Bone marrow (tissue), 2 donors: ENCODE measurements at regions not wholly inside any gene's neighbourhood (a gene's known extent, or its start where the extent isn't known, plus 50 kb on each side); places are given as distances from the start of the nearest gene placed in this dataset.

Experiments
- DNase-seq, 2 donors: peaks; one replicate each; lab custom pipeline; 2025; lab: John Stamatoyannopoulos, UW

DNA sequence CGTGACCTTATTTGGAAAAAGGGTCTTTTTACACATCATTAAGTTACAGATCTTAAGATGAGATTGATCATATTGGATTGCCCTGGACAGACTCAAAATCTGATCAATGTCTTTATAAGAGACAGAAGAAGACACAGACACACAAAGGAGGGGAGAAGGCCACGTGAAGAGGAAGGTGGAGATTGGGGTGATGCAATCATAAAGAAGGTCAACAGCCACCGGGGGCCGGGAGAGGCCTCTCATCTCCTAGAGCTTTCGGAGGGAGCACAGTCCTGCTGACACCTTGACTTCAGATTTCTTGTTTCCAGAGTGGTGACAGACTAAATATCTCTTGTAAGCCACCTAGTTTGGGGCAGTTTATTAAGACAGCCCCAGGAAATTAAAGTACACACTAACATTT is 204.6 kb upstream of the CSF3R start:
- no peak for DNase-seq

DNA sequence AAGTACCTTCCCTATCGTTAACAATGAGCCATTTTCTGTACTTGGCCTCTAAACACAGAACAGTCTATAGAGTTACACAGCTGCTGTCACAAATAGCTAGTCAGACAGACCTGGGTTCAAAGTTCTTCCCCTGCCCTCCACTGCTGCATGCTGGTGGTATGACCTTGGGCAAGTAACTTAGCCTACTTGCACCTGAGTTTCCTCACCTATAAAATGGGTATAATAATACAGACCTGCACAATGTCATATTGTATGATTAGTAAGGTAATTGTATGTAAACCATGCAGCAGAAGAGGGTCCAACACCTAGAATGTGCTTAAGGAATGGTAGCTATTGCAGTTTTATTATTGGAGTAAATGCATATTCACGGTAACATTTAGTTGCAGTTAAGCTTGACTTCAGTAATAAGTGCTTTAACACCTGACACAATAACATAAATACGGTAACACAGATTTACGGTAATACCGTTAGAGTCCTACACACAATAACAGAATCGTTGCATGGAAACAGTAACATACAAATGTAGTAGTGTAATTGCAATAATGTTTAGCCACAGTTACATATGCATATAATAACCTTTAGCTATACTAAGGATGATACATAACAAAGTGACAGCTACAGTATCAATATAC is 193.3 kb upstream of the CSF3R start:
- DNase-seq, result no peak

DNA sequence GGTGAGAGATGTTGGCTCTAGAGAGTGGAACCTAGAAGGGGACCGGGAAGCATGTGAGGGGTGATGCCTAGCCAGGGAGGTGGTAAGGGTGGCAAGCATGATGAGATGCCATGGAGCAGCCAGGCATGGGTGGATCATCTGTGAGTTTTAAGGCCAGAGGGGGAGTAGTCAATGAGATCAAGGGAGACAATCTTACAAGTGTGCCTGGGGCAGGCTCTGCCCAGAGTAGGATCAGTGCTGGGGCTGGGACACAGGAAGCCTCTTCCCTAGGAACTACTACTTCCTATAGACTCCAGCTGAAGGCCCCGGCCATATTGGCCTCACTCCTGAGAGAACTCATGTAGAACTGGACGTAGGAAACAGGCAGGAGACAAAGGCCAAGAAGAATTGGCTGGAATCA is 192.4 kb upstream of the CSF3R start:
- DNase-seq, result no peak

DNA sequence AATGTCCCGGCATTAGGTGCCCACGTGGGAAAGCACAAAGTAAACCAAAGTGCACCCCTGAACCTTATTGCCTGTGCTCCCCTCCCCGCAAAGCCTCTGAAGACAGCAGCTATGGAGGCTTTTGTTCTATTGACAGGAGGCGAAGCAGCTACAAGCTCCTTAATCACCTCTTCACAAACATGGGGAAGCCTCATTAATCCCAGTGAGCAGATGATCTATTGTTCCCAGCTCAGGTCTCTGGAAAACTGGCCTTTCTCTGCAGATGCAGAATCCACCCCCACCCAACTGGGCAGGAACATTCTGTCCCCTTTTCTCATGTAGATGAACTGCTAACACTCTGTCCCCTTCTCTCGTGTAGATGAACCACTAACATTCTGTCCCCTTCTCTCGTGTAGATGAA is 190.5 kb upstream of the CSF3R start:
- DNase-seq, result no peak

DNA sequence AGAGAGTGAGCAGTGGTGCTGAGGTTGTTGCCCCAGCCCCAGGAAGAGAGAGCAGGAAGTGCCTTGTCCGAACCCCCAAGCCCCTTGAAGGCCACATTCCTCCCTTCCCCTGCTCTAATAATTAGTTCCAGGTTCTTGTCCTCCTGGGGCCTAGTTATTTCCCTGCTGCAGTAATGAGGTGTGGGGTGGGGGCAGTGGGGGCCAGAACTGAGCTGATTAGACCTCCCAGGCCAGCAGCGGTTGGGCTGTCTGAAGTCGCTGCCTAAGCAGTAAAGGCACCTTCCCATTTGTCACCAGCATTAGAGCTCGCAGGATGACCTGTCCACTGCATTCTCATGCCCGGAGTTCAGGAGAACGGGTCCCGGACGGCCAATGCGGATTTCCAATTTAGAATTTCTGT is 186.5 kb upstream of the CSF3R start:
- no peak for DNase-seq

DNA sequence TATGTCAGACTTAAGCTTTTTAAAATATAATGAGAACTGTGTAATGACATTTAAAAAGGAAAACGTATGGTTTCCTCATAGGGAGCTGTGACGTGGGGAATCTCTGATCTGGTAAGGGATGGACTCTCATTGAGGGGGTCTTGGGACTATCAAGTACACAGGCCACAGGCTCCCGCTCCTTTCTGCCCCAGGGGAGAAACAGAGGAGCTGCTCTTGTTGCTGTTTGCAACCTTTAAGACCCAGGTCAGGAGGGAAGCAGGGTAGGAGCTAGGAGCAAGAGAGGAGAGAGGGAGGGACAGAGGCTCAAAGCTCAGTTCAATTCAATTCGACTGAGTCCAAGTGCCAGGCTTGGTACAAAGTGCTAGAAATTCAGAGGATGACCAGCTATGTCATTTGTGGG is 185.1 kb upstream of the CSF3R start:
- no peak for DNase-seq

DNA sequence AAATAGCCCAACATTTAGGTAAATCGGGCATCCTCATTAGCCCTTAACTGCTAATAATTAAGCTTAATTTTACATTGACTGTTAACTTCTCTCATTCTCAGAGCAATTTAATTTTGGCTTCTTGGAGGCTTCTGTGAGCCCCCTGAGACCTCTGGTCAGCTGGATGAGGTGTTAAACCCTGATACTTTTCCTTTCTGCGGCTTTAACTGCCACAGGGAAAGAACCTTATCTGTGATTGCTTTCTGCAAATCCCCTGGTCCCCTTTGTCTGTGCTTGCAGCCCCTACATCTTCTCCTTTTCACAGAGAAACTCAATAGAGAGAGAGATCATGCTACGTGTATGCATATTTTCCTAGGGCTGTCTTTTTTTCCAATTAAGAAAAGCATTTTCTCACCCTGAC is 184.5 kb upstream of the CSF3R start:
- DNase-seq, result no peak

DNA sequence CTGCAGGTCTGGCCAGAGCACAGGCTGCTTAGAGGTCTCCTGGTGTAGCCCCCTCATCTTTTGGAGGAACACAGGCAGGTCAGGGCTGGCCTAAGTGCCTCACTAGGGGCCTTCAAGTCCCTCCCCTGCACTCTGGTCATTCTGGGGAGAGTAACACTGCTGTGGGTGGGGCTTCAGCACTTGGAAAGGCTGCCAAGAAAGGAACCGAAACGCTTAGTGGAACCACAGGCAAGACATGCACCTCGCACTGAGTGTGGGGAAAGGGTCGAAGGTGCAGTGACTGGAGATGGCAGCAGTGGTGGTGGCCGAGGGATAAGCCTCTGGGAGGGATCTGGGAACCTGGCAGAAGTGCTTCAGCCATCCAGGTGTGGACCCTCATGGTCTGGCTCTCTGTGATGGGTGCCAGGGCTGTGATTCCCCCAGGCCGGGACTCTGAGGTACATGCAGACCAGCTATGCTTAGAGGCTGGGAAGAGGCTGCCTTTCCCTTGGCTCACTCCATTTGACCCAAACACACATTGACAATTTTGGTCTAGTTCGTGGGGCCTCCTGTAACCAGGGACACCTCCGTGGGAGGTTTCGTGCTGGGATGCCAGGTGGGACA is 182.9 kb upstream of the CSF3R start:
- DNase-seq, result no peak

DNA sequence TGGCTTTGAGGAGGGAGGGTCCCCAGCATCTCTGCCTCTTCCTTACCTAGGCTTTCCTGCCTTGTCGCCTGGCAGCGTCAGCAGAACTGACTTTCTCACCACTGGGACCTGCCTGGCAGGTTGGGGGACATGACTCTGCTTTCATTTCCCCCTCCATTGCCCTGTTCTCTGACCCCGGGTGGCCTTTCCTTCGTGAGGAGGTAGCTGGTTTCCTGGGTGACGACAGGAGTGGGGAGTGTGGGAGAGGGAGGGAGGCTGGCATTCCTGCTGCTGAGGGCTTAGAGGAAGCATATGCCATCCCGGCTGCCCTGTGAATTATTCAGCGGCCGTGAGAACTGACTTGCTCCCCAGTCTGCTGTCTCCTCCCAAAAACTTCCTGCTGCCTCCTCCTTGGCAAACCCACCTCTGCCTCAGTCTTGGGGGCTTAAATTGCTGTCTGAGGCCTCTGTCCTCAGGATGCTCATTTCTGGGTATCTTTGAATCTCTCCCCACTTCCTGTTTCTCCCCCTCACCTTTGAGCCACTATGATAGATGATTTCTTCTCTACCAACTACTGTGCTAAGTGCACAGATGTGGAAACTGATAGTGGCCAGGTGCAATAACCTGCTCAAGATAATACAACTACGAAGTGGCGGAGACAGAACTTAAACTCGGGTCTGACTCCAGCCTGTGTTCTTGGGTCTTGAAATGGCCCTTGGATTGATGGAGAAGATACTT is 182.0 kb upstream of the CSF3R start:
- no peak for DNase-seq

DNA sequence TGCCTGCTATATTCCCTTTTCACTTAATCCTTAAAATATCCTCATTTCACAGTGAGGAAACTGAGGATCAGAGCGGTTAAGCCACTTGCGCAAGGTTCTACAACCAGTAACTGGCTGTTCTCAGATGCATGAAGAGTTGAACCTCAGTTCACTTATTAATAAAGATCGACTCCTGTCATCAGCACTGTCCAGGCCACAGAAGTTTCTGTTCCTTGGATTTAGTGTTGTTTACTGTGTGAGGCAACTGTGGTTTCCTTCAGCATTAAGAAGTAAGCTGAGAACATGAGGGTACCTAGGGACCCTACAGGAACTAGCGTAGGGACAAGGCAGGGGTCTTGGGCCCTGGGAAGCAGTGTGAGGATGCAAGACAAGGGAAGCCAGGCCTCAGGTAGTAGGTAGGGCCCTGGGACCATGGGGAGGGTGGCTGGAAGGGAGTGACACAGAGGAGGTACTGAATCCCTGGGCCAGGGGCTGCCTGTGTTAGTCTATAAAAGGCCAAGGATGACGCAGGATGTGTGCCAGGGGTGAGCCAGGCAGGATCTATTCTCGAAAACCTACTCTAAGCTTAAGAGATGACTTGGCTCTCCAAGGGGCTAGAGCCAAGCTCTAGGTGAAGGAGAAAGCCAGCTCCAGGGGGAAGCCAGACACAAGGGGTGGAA is 181.2 kb upstream of the CSF3R start:
- DNase-seq, result no peak

DNA sequence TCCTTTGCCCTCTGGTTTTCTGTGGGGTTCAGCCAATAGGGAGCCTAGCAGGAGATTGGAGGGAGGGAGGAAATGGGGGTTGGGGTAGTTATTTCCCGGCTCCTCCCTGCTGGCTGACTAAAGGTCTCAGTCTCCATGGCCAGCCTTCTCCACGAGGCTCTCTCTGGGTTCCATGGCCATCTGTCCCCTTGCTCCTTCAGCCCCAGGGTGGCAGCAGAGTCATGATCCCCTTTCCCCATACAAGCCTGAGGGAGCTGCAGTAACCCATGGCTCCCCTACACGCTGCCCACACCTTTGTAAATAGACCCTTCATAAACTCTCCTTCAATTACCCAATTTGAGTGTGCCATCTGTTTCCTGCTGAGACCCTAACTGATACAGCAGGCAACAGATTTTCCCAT is 176.1 kb upstream of the CSF3R start:
- no peak for DNase-seq

DNA sequence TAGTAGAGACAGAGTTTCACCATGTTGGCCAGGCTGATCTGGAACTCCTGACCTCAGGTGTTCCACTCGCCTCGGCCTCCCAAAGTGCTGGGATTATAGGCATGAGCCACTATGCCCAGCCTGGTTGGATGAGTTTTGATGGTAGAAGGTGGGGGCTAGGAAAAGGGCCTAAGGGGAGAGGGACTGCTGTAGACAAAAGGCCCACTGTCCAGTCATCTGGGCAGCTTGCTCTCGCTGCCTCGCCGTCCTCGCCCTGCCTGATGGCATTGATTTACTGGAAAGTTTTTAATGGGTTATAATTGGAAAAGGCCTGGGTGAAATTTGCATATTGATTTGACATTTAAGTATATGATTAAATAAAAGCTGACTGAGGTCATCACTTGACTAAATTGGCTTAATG is 175.1 kb upstream of the CSF3R start:
- no peak for DNase-seq

DNA sequence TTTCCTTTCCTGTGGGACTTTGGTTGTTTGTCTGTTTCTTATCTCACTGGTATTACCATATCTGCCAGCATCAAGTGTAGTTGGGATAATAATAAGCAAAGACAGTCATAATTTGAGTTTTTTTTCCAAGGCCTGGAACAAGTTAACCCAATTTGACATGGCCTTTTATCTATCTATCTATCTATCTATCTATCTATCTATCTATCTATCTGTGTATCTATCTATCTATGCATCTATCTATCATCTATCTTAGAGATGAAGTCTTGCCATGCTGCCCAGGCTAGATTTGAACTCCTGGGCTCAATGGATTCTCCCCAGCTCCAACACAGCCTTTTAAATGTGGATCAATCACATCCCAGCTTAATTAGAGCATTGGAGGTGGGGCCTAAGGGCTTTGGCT is 174.1 kb upstream of the CSF3R start:
- DNase-seq, result no peak

DNA sequence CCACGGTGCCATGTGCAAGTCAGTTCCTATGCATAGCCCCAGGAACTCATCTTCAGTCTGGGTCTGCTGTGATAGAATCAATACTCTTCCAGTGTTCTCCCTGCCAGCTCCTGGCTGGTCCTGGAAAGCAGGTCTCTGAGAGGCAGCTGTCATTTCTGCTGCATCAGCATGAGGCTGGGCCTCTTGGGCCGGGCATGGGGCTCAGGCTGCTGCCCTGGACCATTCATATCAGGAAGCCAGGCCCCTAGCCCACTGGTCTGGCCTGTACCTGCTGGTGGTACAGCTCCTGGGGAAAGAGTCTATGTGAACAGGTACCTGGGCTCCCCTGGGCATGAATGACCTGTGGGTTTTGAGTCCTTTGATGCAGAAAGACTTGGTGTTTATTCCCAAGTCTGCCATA is 173.6 kb upstream of the CSF3R start:
- no peak for DNase-seq

DNA sequence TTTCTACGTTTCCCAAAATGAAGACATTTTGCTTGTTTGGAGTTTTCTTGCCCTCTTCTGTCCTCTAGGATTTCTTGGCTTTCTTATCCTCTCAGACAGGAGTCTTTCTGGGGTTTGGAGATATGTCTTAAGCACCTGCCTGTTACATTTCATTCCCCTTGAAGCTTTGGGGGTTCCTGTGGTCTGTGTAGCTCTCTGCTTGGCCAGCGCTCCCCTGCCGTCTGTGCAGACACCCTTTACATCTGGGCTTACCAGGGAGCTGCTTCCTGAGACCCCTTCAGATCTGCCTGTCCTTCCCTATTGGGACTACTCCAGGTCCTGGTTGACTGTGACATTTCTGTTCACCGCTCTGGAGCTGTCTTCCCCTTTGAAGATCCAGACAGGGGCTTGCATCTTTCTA is 171.9 kb upstream of the CSF3R start:
- DNase-seq, result no peak

DNA sequence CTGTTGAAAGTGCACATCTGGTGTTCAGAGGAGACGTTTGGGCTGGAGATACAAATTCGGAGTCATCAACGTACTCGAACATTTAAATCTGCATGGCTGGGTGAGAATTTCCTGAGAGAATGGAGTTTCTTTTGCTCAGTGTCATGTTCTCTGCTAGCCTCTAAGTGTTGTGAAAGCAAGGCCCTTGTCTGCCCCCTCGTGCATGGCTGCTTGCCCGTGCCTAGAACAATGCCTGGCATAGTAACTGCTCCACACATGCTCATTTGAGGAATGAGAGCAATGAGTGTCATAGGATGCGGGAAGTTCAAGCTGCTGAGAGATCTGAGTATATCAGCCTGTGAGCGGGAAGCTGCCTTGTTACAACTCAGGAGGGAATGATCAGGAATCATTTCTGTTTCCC is 171.1 kb upstream of the CSF3R start:
- DNase-seq, result no peak

DNA sequence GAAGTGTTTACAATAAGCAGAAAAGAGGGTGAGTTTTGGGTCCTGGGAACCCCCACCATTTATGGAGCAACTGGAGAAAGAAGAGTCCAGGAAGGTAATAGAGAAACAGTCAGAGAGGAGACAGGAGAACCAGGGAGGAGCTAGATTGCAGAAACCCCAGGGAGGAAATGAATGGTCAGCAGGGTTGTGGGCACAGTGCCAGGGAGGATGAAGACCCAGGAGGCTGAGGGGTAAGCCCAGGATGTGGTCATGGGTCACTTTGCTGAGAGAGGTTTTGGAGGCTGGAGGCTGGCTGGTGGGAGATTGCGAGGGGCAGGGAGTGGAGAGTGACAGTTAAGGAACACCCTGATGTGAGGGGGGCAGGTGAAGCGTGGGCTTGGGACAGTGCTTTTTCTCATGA is 169.9 kb upstream of the CSF3R start:
- DNase-seq, result no peak

DNA sequence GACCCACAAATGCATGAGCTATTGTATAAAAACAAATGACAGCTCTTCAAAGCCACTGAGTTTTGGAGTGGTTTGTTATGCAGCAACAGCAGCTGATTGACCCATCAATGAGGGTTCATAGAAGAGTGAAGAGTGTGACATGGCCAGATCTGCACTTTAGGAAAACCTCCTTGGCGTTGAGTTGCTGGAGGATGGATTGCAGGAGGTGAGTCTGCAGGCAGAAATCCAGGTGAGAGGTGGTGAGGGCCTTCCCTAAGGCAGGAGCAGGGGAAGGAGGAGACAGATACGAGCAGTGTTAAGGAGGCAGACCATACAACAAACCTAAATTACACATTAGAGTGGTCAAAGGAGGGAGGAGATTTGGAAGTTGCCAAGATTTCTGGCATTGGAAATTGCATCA is 169.3 kb upstream of the CSF3R start:
- no peak for DNase-seq

DNA sequence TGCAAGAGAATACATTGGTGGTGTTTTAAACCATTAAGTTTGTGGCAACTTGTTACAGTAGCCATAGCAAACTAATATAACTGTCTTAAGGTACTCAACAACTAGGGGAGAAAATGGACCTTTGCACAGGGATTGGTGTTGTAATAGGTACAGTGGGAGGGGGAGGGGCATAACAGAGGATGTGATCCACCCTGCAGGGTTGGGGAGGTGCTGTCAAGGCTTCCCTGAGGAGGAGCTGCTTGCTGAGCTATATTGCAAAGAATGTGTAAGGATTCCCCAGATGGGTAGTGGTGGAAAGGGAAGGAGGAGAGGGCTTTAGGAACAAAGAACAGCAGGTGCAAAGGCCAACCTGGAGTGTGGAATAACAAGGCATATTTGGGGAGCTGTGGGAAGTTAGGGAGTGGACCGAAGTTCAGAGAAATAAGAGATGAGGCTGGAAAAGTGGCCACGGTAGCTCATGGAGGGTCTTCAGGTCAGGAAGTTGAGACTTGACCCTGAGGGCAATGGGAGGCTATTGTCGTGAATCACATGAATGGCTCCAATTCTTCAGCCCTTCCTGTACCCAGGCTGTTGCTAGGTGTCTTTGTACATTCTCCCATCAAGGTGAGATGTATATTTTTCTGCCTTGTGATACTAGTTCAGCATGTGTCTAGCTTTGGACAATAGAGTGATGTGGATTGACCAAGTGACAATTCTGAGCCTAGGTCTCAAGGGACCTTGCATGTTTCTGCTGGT is 168.6 kb upstream of the CSF3R start:
- no peak for DNase-seq

DNA sequence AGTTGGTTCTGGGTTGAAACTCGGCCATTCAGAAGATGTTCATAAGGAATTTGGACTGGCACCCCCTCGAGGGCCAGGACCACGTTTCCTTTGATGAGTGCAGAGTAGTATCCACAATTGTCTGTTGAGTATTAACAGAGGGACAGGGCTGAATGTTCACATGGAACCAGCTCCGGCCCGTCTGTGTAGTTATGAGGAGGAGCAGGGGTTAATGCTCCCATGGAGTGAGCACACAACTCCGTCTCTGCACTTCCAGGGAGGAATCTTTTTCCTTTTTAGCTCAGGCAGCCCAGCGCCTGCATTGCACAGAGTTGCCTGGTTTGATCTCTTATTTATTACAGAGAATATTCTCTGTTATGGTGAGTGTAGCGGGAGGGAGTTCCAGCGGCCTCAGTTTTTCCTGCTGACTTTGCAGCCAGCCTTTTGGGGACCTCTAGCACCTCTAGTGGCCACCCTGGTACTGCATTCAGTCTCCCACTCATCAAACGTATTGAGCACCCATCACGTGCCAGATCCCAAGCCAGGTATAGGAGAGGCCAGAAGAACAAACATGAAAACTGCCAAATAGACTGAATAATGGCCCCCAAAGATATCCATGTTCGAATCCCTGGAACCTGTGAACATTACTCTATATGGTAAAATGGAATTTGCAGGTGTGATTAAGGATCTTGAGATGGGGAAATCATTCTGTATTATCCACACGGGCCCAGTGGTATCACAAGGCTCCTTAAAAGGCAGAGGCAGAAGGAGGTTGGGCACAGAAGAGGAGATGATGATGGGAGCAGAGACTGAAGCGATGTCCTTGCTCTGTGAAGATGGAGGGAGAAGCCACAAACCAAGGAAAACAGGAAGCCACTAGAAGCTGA is 167.7 kb upstream of the CSF3R start:
- no peak for DNase-seq

DNA sequence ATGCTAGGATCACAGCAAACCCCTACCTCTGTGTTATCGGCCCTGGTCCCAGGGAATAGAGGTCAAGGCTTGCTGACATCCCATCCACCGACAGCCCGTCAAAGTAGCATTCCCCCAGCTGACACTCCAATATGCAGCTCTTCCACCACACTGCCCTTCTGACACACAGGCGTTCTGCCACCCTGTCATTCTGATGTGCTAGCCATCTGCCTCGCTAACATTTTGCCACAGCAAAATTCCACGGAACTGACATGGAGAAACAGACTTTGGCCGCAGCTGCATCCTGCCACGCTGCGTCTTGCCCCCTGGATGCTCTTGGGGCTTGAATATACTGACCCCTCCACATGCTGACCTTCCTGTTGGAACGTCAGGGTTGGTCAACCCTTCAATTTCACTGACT is 163.2 kb upstream of the CSF3R start:
- no peak for DNase-seq

DNA sequence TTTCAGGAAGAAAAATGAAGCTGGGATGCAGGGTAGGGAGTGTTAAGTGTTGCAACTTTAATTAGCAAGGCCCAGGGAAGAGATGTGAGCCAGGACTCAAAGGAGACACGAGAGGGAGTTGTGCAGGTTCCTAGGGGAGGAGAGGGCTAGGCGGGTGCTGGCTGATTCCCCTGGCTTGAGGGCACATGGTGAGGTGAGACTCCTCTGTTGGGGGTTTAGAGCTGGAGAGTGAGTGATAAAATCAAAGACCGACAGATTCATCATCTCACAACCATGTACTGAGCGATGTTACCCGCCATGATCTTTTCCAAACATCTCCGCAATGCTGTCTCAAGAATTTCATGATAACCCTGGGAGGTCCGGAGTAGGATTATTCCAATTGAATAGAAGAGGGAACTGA is 161.8 kb upstream of the CSF3R start:
- no peak for DNase-seq
